Progenitor cell of endocrine pancreas (in vitro differentiated cells): ENCODE measurements at regions not wholly inside any gene's neighbourhood (a gene's known extent, or its start where the extent isn't known, plus 50 kb on each side); places are given as distances from the start of the nearest gene placed in this dataset.
"Not testable (repeated sequence)": the region's sequence is repeated elsewhere in the genome, so short reads cannot be mapped to it uniquely, and the experiment has no call there.

Experiments
- DNase-seq: peaks from one replicate; pipeline ENCODE4 v3.0.0; 2021; ENCODE audit warnings: low spot score; ENCODE audit not compliant: unreplicated experiment
- H3K27ac Mint-ChIP-seq: 2 replicates; pipeline ENCODE4 v1.8.0; 2021; ENCODE audit warnings: mild to moderate bottlenecking, moderate library complexity, mixed read lengths
- H3K27me3 Mint-ChIP-seq: 2 replicates; pipeline ENCODE4 v1.8.0; 2021; ENCODE audit warnings: mixed read lengths
- H3K36me3 Mint-ChIP-seq: 2 replicates; pipeline ENCODE4 v1.8.0; 2022; ENCODE audit warnings: mixed read lengths; ENCODE audit not compliant: insufficient read depth
- H3K4me1 Mint-ChIP-seq: 2 replicates; pipeline ENCODE4 v1.8.0; 2021; ENCODE audit warnings: low read depth, mixed read lengths
- H3K4me3 Mint-ChIP-seq: 2 replicates; pipeline ENCODE4 v1.8.0; 2021; ENCODE audit warnings: low read depth, mild to moderate bottlenecking, moderate library complexity, mixed read lengths
- H3K9me3 Mint-ChIP-seq: 2 replicates; pipeline ENCODE4 v1.8.0; 2021; ENCODE audit warnings: low read depth, mixed read lengths
- CTCF ChIP-seq: fragments of 200-600 bp; sonication (generic); IDR thresholded peaks from one replicate; pipeline ENCODE4 v1.5.0; 2021; ENCODE audit warnings: antibody characterized with exemption, mild to moderate bottlenecking; ENCODE audit not compliant: unreplicated experiment

GRCh38 chr9:94026816-94027215 lies 57.4 kb upstream of the PTPDC1 start:
- Mint-ChIP-seq H3K27me3 (peaks cover 3% of the 10 kb centered on the region), H3K4me1 (peaks cover 13% of the 10 kb centered on the region), H3K9me3 (peaks cover 11% of the 10 kb centered on the region), H3K36me3 (no peaks in the 10 kb centered on the region), H3K4me3 (no peak overlapping the region), H3K27ac (no peak overlapping the region)
- TF ChIP-seq CTCF = no peak
- no peak for DNase-seq

DNA sequence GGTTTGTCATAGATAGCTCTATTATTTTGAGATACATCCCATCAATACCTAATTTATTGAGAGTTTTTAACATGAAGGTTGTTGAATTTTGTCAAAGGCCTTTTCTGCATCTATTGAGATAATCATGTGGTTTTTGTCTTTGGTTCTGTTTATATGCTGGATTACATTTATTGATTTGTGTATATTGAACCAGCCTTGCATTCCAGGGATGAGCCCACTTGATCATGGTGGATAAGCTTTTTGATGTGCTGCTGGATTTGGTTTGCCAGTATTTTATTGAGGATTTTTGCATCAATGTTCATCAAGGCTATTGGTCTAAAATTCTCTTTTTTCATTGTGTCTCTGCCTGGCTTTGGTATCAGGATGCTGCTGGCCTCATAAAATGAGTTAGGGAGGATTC lies 61.8 kb upstream of the PTPDC1 start:
- DNase-seq, H3K36me3 Mint-ChIP-seq, H3K4me3 Mint-ChIP-seq, H3K27ac Mint-ChIP-seq, H3K27me3 Mint-ChIP-seq, H3K4me1 Mint-ChIP-seq: not testable (repeated sequence)
- peaks cover 11% of the 10 kb centered on the region for H3K9me3 Mint-ChIP-seq

- H3K4me3 Mint-ChIP-seq, H3K36me3 Mint-ChIP-seq, H3K27ac Mint-ChIP-seq, H3K27me3 Mint-ChIP-seq, H3K9me3 Mint-ChIP-seq, H3K4me1 Mint-ChIP-seq, DNase-seq: not testable (repeated sequence)
Measured at GRCh38 chr9:94020836-94021235, 63.4 kb upstream of the PTPDC1 start.

GRCh38 chr9:94018628-94019027 lies 63.5 kb upstream of the BARX1 start:
- Mint-ChIP-seq H3K9me3 (no peaks in the 10 kb centered on the region), H3K4me1 (no peaks in the 10 kb centered on the region), H3K27me3 (no peaks in the 10 kb centered on the region), H3K4me3 (no peak overlapping the region), H3K27ac (no peak overlapping the region), H3K36me3 (no peaks in the 10 kb centered on the region)
- TF ChIP-seq CTCF = no peak
- no peak for DNase-seq

GRCh38 chr9:94017939-94018531 lies 62.9 kb upstream of the BARX1 start:
- no peaks in the 10 kb centered on the region for H3K9me3 Mint-ChIP-seq
- no peaks in the 10 kb centered on the region for H3K4me1 Mint-ChIP-seq
- no peak overlapping the region for H3K4me3 Mint-ChIP-seq
- DNase-seq = no peak
- TF ChIP-seq CTCF = no peak
- H3K27ac Mint-ChIP-seq = no peak overlapping the region
- H3K27me3 Mint-ChIP-seq = no peaks in the 10 kb centered on the region
- no peaks in the 10 kb centered on the region for H3K36me3 Mint-ChIP-seq

DNA sequence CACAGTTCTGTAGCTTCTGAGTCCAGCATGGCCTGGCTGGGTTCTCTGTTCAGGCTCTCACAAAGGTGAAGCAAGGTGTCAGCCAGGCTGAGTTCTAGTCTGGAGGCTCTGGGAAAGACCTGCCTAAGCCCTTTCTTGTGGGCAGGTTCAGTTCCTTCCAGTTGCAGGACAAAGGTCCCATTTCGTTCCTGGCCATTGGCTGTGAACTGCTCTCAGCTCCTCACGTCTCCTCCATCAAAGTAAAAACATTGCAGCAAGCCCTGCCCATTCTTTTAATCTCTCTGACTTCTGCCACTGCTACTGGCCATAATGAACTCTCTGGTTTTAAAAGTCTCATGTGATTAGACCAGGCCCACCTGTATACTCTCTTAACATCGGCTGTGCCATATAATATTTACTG lies 61.6 kb upstream of the BARX1 start:
- H3K9me3 Mint-ChIP-seq = no peaks in the 10 kb centered on the region
- no peaks in the 10 kb centered on the region for H3K4me1 Mint-ChIP-seq
- no peaks in the 10 kb centered on the region for H3K36me3 Mint-ChIP-seq
- no peak for DNase-seq
- no peak overlapping the region for H3K27ac Mint-ChIP-seq
- H3K27me3 Mint-ChIP-seq = peaks cover 1% of the 10 kb centered on the region
- TF ChIP-seq CTCF = no peak
- no peak overlapping the region for H3K4me3 Mint-ChIP-seq
